BLaER1 (cell line): ENCODE measurements at regions not wholly inside any gene's neighbourhood (a gene's known extent, or its start where the extent isn't known, plus 50 kb on each side); places are given as distances from the start of the nearest gene placed in this dataset.

ENCODE experiments used
- H3K27ac ChIP-seq: shearing (Covaris generic); formaldehyde crosslinking; 2 replicates; pipeline ENCODE4 v1.8.1; 2022
- H3K27me3 ChIP-seq: shearing (Covaris generic); formaldehyde crosslinking; 2 replicates; pipeline ENCODE4 v1.8.1; 2022
- H3K36me3 ChIP-seq: shearing (Covaris generic); formaldehyde crosslinking; 2 replicates; pipeline ENCODE4 v1.8.1; 2022
- H3K4me1 ChIP-seq: shearing (Covaris generic); formaldehyde crosslinking; 2 replicates; pipeline ENCODE4 v1.8.1; 2022
- H3K4me2 ChIP-seq: shearing (Covaris generic); formaldehyde crosslinking; 2 replicates; pipeline ENCODE4 v1.8.1; 2022
- H3K4me3 ChIP-seq: shearing (Covaris generic); formaldehyde crosslinking; 2 replicates; pipeline ENCODE4 v1.8.1; 2022
- H3K9ac ChIP-seq: shearing (Covaris generic); formaldehyde crosslinking; 2 replicates; pipeline ENCODE4 v1.8.1; 2022
- H3K9me3 ChIP-seq: shearing (Covaris generic); formaldehyde crosslinking; 2 replicates; pipeline ENCODE4 v1.8.1; 2022
- H4K20me1 ChIP-seq: shearing (Covaris generic); formaldehyde crosslinking; 2 replicates; pipeline ENCODE4 v1.8.1; 2022
- Cebpa-rat ChIP-seq: shearing (Covaris generic); IDR thresholded peaks from 2 replicates; pipeline ENCODE4 v1.8.1; 2022

- H3K4me3 ChIP-seq: no peak overlapping the region
- TF ChIP-seq Cebpa-rat: no peak
- H3K36me3 ChIP-seq: no peaks in the 10 kb centered on the region
- H3K27me3 ChIP-seq: no peaks in the 10 kb centered on the region
- peaks cover 3% of the 10 kb centered on the region; the same call in 1 of the 2 replicates for H3K9me3 ChIP-seq
- no peaks in the 10 kb centered on the region for H4K20me1 ChIP-seq
- no peak overlapping the region for H3K4me2 ChIP-seq
- no peaks in the 10 kb centered on the region for H3K4me1 ChIP-seq
- H3K27ac ChIP-seq: no peak overlapping the region
- H3K9ac ChIP-seq: no peak overlapping the region
Measured at GRCh38 chr10:44291091-44291490, 93.8 kb downstream of the CXCL12 start.

GRCh38 chr10:44289125-44289524 lies 95.8 kb downstream of the CXCL12 start:
- no peak overlapping the region for H3K4me3 ChIP-seq

GRCh38 chr10:44287408-44287807 lies 97.5 kb downstream of the CXCL12 start:
- no peak overlapping the region for H3K9ac ChIP-seq
- no peaks in the 10 kb centered on the region for H3K36me3 ChIP-seq
- TF ChIP-seq Cebpa-rat: no peak
- H3K4me2 ChIP-seq: no peak overlapping the region
- no peaks in the 10 kb centered on the region for H3K9me3 ChIP-seq
- H3K4me3 ChIP-seq: no peak overlapping the region
- no peaks in the 10 kb centered on the region for H3K4me1 ChIP-seq
- H4K20me1 ChIP-seq: no peaks in the 10 kb centered on the region
- no peaks in the 10 kb centered on the region for H3K27me3 ChIP-seq
- no peak overlapping the region for H3K27ac ChIP-seq

More at GRCh38 chr10:44289125-44289524, 95.8 kb downstream of the CXCL12 start:
- no peaks in the 10 kb centered on the region for H3K27me3 ChIP-seq
- H3K36me3 ChIP-seq: no peaks in the 10 kb centered on the region
- no peaks in the 10 kb centered on the region for H3K4me1 ChIP-seq
- no peak overlapping the region for H3K27ac ChIP-seq
- TF ChIP-seq Cebpa-rat: no peak
- peaks cover 3% of the 10 kb centered on the region; the same call in 1 of the 2 replicates for H3K9me3 ChIP-seq
- no peak overlapping the region for H3K4me2 ChIP-seq
- no peak overlapping the region for H3K9ac ChIP-seq
- no peaks in the 10 kb centered on the region for H4K20me1 ChIP-seq

- Histone ChIP-seq H3K9me3 (no peaks in the 10 kb centered on the region), H3K4me3 (no peak overlapping the region), H4K20me1 (no peaks in the 10 kb centered on the region), H3K36me3 (no peaks in the 10 kb centered on the region), H3K4me1 (0 out of 2 replicates have a peak, but pooled peaks cover under 1% of the 10 kb centered on the region), H3K4me2 (no peak overlapping the region), H3K27me3 (no peaks in the 10 kb centered on the region), H3K9ac (no peak overlapping the region), H3K27ac (no peak overlapping the region)
- TF ChIP-seq Cebpa-rat: no peak
Measured at GRCh38 chr10:44284198-44285084, 100.5 kb downstream of the CXCL12 start.

GRCh38 chr10:44282626-44283300 lies 102.1 kb downstream of the CXCL12 start:
- Histone ChIP-seq H3K36me3 (no peaks in the 10 kb centered on the region), H3K27ac (no peak overlapping the region), H3K9me3 (no peaks in the 10 kb centered on the region), H3K4me2 (no peak overlapping the region), H3K4me1 (peaks cover 12% of the 10 kb centered on the region), H3K27me3 (no peaks in the 10 kb centered on the region), H3K9ac (no peak overlapping the region), H3K4me3 (no peak overlapping the region), H4K20me1 (no peaks in the 10 kb centered on the region)
- TF ChIP-seq Cebpa-rat: no peak

- TF ChIP-seq Cebpa-rat: no peak
- no peaks in the 10 kb centered on the region for H3K9me3 ChIP-seq
- no peaks in the 10 kb centered on the region for H4K20me1 ChIP-seq
- no peak overlapping the region for H3K27ac ChIP-seq
- no peaks in the 10 kb centered on the region for H3K36me3 ChIP-seq
- no peak overlapping the region for H3K4me3 ChIP-seq
- no peak overlapping the region for H3K4me2 ChIP-seq
- no peak overlapping the region for H3K9ac ChIP-seq
- H3K27me3 ChIP-seq: no peaks in the 10 kb centered on the region
- peaks cover 12% of the 10 kb centered on the region for H3K4me1 ChIP-seq
Measured at GRCh38 chr10:44281662-44282061, 103.2 kb downstream of the CXCL12 start.

GRCh38 chr10:44281089-44281613 lies 103.7 kb downstream of the CXCL12 start:
- no peak for TF ChIP-seq Cebpa-rat
- Histone ChIP-seq H4K20me1 (no peaks in the 10 kb centered on the region), H3K27ac (no peak overlapping the region), H3K9ac (no peak overlapping the region), H3K27me3 (no peaks in the 10 kb centered on the region), H3K9me3 (no peaks in the 10 kb centered on the region), H3K36me3 (no peaks in the 10 kb centered on the region), H3K4me2 (no peak overlapping the region), H3K4me1 (peaks cover 12% of the 10 kb centered on the region), H3K4me3 (no peak overlapping the region)

GRCh38 chr10:44280226-44281014 lies 104.5 kb downstream of the CXCL12 start:
- no peak overlapping the region for H3K4me3 ChIP-seq
- no peaks in the 10 kb centered on the region for H3K27me3 ChIP-seq
- peaks cover 12% of the 10 kb centered on the region for H3K4me1 ChIP-seq
- no peak overlapping the region for H3K4me2 ChIP-seq
- H3K36me3 ChIP-seq: no peaks in the 10 kb centered on the region
- no peak overlapping the region for H3K9ac ChIP-seq
- H3K27ac ChIP-seq: no peak overlapping the region
- no peaks in the 10 kb centered on the region for H3K9me3 ChIP-seq
- no peaks in the 10 kb centered on the region for H4K20me1 ChIP-seq
- no peak for TF ChIP-seq Cebpa-rat

- H3K9me3 ChIP-seq: no peaks in the 10 kb centered on the region
- no peaks in the 10 kb centered on the region for H3K27me3 ChIP-seq
- H3K4me2 ChIP-seq: peak overlapping the region; percentile 61; the same call in 1 of the 2 replicates
- H3K27ac ChIP-seq: no peak overlapping the region
- no peaks in the 10 kb centered on the region for H3K36me3 ChIP-seq
- H3K4me1 ChIP-seq: peaks cover 12% of the 10 kb centered on the region
- H3K9ac ChIP-seq: no peak overlapping the region
- no peaks in the 10 kb centered on the region for H4K20me1 ChIP-seq
- H3K4me3 ChIP-seq: no peak overlapping the region
- no peak for TF ChIP-seq Cebpa-rat
Measured at GRCh38 chr10:44279426-44280126, 105.3 kb downstream of the CXCL12 start.
